ENCODE measurements at regions not wholly inside any gene's neighbourhood (a gene's known extent, or its start where the extent isn't known, plus 50 kb on each side); places are given as distances from the start of the nearest gene placed in this dataset.

DNA sequence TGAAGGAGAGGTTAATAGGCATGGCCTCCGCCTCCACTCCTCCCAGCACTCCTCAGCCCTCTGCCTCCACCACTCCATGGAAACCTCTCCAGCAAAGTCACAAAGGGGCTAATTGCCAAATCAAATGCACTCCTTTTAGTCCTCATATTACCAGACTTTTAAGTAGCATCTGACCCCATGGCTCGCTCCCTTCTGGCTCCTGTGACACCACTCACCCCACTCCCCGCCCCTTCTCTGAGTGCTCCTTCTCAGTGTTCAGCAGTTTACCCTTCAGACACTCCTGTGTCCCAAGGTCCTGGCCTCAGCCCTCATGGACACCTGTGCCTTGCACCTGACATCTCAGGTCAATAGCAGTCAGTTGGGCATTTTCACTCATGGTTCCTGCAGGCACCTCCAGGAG lies 243.5 kb upstream of the CCL2 start:
- TF ChIP-seq POU2F2 (IDR thresholded peaks at IDR 0.05; ENCODE audit: borderline replicate concordance, low read depth, low read length) = no peak
- TF ChIP-seq, protein P1, sequence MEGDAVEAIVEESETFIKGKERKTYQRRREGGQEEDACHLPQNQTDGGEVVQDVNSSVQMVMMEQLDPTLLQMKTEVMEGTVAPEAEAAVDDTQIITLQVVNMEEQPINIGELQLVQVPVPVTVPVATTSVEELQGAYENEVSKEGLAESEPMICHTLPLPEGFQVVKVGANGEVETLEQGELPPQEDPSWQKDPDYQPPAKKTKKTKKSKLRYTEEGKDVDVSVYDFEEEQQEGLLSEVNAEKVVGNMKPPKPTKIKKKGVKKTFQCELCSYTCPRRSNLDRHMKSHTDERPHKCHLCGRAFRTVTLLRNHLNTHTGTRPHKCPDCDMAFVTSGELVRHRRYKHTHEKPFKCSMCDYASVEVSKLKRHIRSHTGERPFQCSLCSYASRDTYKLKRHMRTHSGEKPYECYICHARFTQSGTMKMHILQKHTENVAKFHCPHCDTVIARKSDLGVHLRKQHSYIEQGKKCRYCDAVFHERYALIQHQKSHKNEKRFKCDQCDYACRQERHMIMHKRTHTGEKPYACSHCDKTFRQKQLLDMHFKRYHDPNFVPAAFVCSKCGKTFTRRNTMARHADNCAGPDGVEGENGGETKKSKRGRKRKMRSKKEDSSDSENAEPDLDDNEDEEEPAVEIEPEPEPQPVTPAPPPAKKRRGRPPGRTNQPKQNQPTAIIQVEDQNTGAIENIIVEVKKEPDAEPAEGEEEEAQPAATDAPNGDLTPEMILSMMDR (IDR thresholded peaks at IDR 0.05 in 2 of 3, conservative IDR thresholded peaks at IDR 0.05 in 1 of 3; ENCODE audit: control insufficient read depth in 2 of 3, extremely low read depth in 1 of 3, insufficient read depth in 1 of 3, low read depth in 3 of 3, low read length in 3 of 3) = no peak
- no peak for TF ChIP-seq SIN3A (IDR thresholded peaks at IDR 0.05; ENCODE audit: low read depth, low read length)
- TF ChIP-seq SUZ12 (IDR thresholded peaks at IDR 0.05; ENCODE audit: unreplicated experiment) = no peak
- TF ChIP-seq, protein P2, sequence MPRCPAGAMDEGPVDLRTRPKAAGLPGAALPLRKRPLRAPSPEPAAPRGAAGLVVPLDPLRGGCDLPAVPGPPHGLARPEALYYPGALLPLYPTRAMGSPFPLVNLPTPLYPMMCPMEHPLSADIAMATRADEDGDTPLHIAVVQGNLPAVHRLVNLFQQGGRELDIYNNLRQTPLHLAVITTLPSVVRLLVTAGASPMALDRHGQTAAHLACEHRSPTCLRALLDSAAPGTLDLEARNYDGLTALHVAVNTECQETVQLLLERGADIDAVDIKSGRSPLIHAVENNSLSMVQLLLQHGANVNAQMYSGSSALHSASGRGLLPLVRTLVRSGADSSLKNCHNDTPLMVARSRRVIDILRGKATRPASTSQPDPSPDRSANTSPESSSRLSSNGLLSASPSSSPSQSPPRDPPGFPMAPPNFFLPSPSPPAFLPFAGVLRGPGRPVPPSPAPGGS (IDR thresholded peaks at IDR 0.05; ENCODE audit: borderline replicate concordance, insufficient read depth, low read depth, low read length, poor library complexity, severe bottlenecking) = no peak
- TF ChIP-seq MTA3 (IDR thresholded peaks at IDR 0.05; ENCODE audit: borderline replicate concordance, low read length) = no peak
- TF ChIP-seq EGR1 (IDR thresholded peaks at IDR 0.05; ENCODE audit: borderline replicate concordance in 1 of 2, low read depth in 2 of 2, low read length in 2 of 2) = no peak
- TF ChIP-seq, protein P3, sequence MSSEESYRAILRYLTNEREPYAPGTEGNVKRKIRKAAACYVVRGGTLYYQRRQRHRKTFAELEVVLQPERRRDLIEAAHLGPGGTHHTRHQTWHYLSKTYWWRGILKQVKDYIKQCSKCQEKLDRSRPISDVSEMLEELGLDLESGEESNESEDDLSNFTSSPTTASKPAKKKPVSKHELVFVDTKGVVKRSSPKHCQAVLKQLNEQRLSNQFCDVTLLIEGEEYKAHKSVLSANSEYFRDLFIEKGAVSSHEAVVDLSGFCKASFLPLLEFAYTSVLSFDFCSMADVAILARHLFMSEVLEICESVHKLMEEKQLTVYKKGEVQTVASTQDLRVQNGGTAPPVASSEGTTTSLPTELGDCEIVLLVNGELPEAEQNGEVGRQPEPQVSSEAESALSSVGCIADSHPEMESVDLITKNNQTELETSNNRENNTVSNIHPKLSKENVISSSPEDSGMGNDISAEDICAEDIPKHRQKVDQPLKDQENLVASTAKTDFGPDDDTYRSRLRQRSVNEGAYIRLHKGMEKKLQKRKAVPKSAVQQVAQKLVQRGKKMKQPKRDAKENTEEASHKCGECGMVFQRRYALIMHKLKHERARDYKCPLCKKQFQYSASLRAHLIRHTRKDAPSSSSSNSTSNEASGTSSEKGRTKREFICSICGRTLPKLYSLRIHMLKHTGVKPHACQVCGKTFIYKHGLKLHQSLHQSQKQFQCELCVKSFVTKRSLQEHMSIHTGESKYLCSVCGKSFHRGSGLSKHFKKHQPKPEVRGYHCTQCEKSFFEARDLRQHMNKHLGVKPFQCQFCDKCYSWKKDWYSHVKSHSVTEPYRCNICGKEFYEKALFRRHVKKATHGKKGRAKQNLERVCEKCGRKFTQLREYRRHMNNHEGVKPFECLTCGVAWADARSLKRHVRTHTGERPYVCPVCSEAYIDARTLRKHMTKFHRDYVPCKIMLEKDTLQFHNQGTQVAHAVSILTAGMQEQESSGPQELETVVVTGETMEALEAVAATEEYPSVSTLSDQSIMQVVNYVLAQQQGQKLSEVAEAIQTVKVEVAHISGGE (CRISPR knock-in tag; IDR thresholded peaks at IDR 0.05) = no peak
- TF ChIP-seq POLR2AphosphoS2 (IDR thresholded peaks at IDR 0.05; ENCODE audit: low read depth, low read length) = no peak
- TF ChIP-seq, protein P4, sequence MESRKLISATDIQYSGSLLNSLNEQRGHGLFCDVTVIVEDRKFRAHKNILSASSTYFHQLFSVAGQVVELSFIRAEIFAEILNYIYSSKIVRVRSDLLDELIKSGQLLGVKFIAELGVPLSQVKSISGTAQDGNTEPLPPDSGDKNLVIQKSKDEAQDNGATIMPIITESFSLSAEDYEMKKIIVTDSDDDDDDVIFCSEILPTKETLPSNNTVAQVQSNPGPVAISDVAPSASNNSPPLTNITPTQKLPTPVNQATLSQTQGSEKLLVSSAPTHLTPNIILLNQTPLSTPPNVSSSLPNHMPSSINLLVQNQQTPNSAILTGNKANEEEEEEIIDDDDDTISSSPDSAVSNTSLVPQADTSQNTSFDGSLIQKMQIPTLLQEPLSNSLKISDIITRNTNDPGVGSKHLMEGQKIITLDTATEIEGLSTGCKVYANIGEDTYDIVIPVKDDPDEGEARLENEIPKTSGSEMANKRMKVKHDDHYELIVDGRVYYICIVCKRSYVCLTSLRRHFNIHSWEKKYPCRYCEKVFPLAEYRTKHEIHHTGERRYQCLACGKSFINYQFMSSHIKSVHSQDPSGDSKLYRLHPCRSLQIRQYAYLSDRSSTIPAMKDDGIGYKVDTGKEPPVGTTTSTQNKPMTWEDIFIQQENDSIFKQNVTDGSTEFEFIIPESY (IDR thresholded peaks at IDR 0.05) = no peak
- no peak for TF ChIP-seq BCL11A (IDR thresholded peaks at IDR 0.05; ENCODE audit: low read depth, low read length)

Data from GM12878 (cell line).